DOHH2 (cell line): ENCODE measurements at regions not wholly inside any gene's neighbourhood (a gene's known extent, or its start where the extent isn't known, plus 50 kb on each side); places are given as distances from the start of the nearest gene placed in this dataset.

Experiments
- H3F3A ChIP-seq: fragments of 200-600 bp; sonication (generic), shearing (Covaris generic); 2 replicates; pipeline ENCODE4 v1.6.0; 2016; ENCODE audit warnings: antibody characterized with exemption, mild to moderate bottlenecking; ENCODE audit not compliant: control insufficient read depth, insufficient read depth
- H3K27ac ChIP-seq: fragments of 200-600 bp; sonication (generic); 2 replicates; pipeline ENCODE4 v1.5.1; 2014; ENCODE audit warnings: low read depth, mild to moderate bottlenecking, low read length, moderate library complexity
- H3K27me3 ChIP-seq: fragments of 200-600 bp; sonication (generic); 2 replicates; pipeline ENCODE4 v1.6.1; 2014; ENCODE audit warnings: mild to moderate bottlenecking, low read length, mixed read lengths; ENCODE audit not compliant: control insufficient read depth
- H3K36me3 ChIP-seq: fragments of 200-600 bp; sonication (generic); 2 replicates; pipeline ENCODE4 v1.6.1; 2014; ENCODE audit warnings: mild to moderate bottlenecking, low read length, moderate library complexity, mixed read lengths; ENCODE audit not compliant: control insufficient read depth
- H3K4me1 ChIP-seq: fragments of 200-600 bp; sonication (generic); 2 replicates; pipeline ENCODE4 v1.6.1; 2014; ENCODE audit warnings: mild to moderate bottlenecking, low read length, mixed read lengths; ENCODE audit not compliant: control insufficient read depth
- H3K4me2 ChIP-seq: fragments of 200-600 bp; sonication (generic); 2 replicates; pipeline ENCODE4 v1.6.0; 2014; ENCODE audit warnings: mild to moderate bottlenecking, low read length, moderate library complexity
- H3K4me3 ChIP-seq: fragments of 200-600 bp; sonication (generic); 2 replicates; pipeline ENCODE4 v1.5.1; 2014; ENCODE audit warnings: mild to moderate bottlenecking, low read length, mixed read lengths
- H3K79me2 ChIP-seq: fragments of 200-600 bp; sonication (generic); 2 replicates; pipeline ENCODE4 v1.6.1; 2014; ENCODE audit warnings: mild to moderate bottlenecking, low read length, mixed read lengths; ENCODE audit not compliant: control insufficient read depth
- H3K9me2 ChIP-seq: fragments of 200-600 bp; sonication (generic); replicated peaks from 2 replicates; pipeline ENCODE4 v1.6.1; 2014; ENCODE audit warnings: mild to moderate bottlenecking, low read length, mixed read lengths; ENCODE audit not compliant: control insufficient read depth
- H3K9me3 ChIP-seq: fragments of 200-600 bp; sonication (generic); 2 replicates; pipeline ENCODE4 v1.6.1; 2014; ENCODE audit warnings: antibody characterized with exemption, low read length, mixed read lengths; ENCODE audit not compliant: control insufficient read depth, insufficient read depth
- H4K20me1 ChIP-seq: fragments of 200-600 bp; sonication (generic); 2 replicates; pipeline ENCODE4 v1.6.0; 2014; ENCODE audit warnings: low read depth, mild to moderate bottlenecking, antibody characterized with exemption, low read length, moderate library complexity; ENCODE audit not compliant: control insufficient read depth, insufficient read depth
- CTCF ChIP-seq: fragments of 200-600 bp; sonication (generic); IDR thresholded peaks from one replicate; pipeline ENCODE4 v1.5.1; 2014; ENCODE audit warnings: antibody characterized with exemption, mild to moderate bottlenecking, low read depth, low read length; ENCODE audit not compliant: poor library complexity, severe bottlenecking
- EZH2phosphoT487 ChIP-seq: fragments of 200-600 bp; sonication (generic); IDR thresholded peaks from 2 replicates; pipeline ENCODE4 v1.6.1; 2017; ENCODE audit warnings: borderline replicate concordance, mild to moderate bottlenecking, antibody characterized with exemption, low read length, moderate library complexity, mixed read lengths

- Histone ChIP-seq H3K9me3 (no peaks in the 10 kb centered on the region), H3K27ac (no peak overlapping the region), H3F3A (no peaks in the 10 kb centered on the region), H3K4me3 (no peak overlapping the region), H4K20me1 (no peaks in the 10 kb centered on the region), H3K36me3 (no peaks in the 10 kb centered on the region), H3K4me2 (no peak overlapping the region), H3K4me1 (no peaks in the 10 kb centered on the region), H3K79me2 (no peaks in the 10 kb centered on the region), H3K27me3 (no peaks in the 10 kb centered on the region), H3K9me2 (no peaks in the 10 kb centered on the region)
- TF ChIP-seq EZH2phosphoT487, result no peak
- no peak for TF ChIP-seq CTCF
These were observed 901.7 kb downstream of the NTRK3 start for GRCh38 chr15:87354661-87355410.

- Histone ChIP-seq H3K9me3 (no peaks in the 10 kb centered on the region), H3K4me3 (no peak overlapping the region), H4K20me1 (no peaks in the 10 kb centered on the region), H3K27ac (no peak overlapping the region), H3K4me2 (no peak overlapping the region), H3K79me2 (no peaks in the 10 kb centered on the region), H3K9me2 (no peaks in the 10 kb centered on the region), H3F3A (no peaks in the 10 kb centered on the region), H3K27me3 (no peaks in the 10 kb centered on the region), H3K36me3 (no peaks in the 10 kb centered on the region), H3K4me1 (no peaks in the 10 kb centered on the region)
- TF ChIP-seq EZH2phosphoT487, result no peak
These were observed 907.4 kb downstream of the NTRK3 start for GRCh38 chr15:87349181-87349580.

GRCh38 chr15:87348746-87349145, 907.8 kb downstream of the NTRK3 start:
- H3K4me3 ChIP-seq, result no peak overlapping the region
- no peaks in the 10 kb centered on the region for H3F3A ChIP-seq
- TF ChIP-seq CTCF (no peak), EZH2phosphoT487 (no peak)
- no peaks in the 10 kb centered on the region for H3K4me1 ChIP-seq
- H3K27ac ChIP-seq, result no peak overlapping the region
- no peaks in the 10 kb centered on the region for H4K20me1 ChIP-seq
- H3K4me2 ChIP-seq, result no peak overlapping the region
- no peaks in the 10 kb centered on the region for H3K36me3 ChIP-seq
- no peaks in the 10 kb centered on the region for H3K9me2 ChIP-seq
- H3K79me2 ChIP-seq, result no peaks in the 10 kb centered on the region
- no peaks in the 10 kb centered on the region for H3K9me3 ChIP-seq
- no peaks in the 10 kb centered on the region for H3K27me3 ChIP-seq

- Histone ChIP-seq H3K4me1 (no peaks in the 10 kb centered on the region), H4K20me1 (no peaks in the 10 kb centered on the region), H3F3A (no peaks in the 10 kb centered on the region), H3K79me2 (no peaks in the 10 kb centered on the region), H3K4me2 (no peak overlapping the region), H3K9me2 (no peaks in the 10 kb centered on the region), H3K27ac (no peak overlapping the region), H3K4me3 (no peak overlapping the region), H3K9me3 (no peaks in the 10 kb centered on the region), H3K36me3 (no peaks in the 10 kb centered on the region), H3K27me3 (no peaks in the 10 kb centered on the region)
- TF ChIP-seq EZH2phosphoT487, result no peak
- TF ChIP-seq CTCF, result no peak
These were observed 908.6 kb downstream of the NTRK3 start for GRCh38 chr15:87347806-87348515.
